PC-3 (cell line): ENCODE measurements at regions not wholly inside any gene's neighbourhood (a gene's known extent, or its start where the extent isn't known, plus 50 kb on each side); places are given as distances from the start of the nearest gene placed in this dataset.

Experiments
- CTCF ChIP-seq: fragments of 300-600 bp; sonication (generic); conservative IDR thresholded peaks from 2 replicates; pipeline ENCODE4 v1.5.1; 2017; ENCODE audit warnings: antibody characterized with exemption, low read depth, mild to moderate bottlenecking, low read length
- EZH2phosphoT487 ChIP-seq: fragments of 300-600 bp; sonication (generic); IDR thresholded peaks from 2 replicates; pipeline ENCODE4 v1.6.1; 2018; ENCODE audit warnings: mild to moderate bottlenecking, antibody characterized with exemption, low read length, borderline replicate concordance

GRCh38 chr13:65473196-65473595 is 1756.9 kb downstream of the PCDH9 start:
- TF ChIP-seq CTCF: no peak
- no peak for TF ChIP-seq EZH2phosphoT487
